ENCODE measurements at regions not wholly inside any gene's neighbourhood (a gene's known extent, or its start where the extent isn't known, plus 50 kb on each side); places are given as distances from the start of the nearest gene placed in this dataset.

DNA sequence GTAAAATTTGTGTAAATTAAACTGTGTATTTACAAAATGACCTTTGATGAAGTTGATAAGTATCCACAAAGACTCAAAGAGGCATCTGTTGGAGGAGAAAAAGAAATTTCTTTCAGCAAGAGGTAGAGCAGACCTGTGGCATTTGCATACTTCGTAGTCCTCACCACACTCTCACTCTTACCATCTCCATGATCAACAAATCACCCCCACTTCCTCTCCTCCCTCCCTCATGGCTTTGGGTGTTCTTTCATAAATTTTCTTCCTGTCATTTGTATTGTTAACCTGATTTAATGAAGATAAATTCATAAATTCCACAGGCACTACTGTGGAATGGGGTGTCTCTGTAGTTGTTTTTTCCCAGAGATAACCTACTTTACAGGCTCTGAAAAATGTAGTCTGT lies 366.5 kb downstream of the ZNF674 start:
- no peak overlapping the region for H3K18ac ChIP-seq (ENCODE audit: insufficient read length, low read depth, low read length)
- H2BK12ac ChIP-seq (ENCODE audit: insufficient read length, low read depth, low read length), result no peak overlapping the region
- H3K9me3 Mint-ChIP-seq, result peaks cover 71 to 76% of the 10 kb centered on the region in 2 experiments
- H3K14ac ChIP-seq (ENCODE audit: insufficient read depth, low read length), result no peak overlapping the region
- H2BK15ac ChIP-seq (ENCODE audit: low read depth, low read length), result no peak overlapping the region
- H3K27me3 Mint-ChIP-seq (ENCODE audit: low read depth), result peaks cover 1% of the 10 kb centered on the region; the same call in 1 of the 2 replicates
- H2AK5ac ChIP-seq (ENCODE audit: insufficient read length, low read length), result no peak overlapping the region
- no peaks in the 10 kb centered on the region for H3K79me1 ChIP-seq (ENCODE audit: insufficient read depth, low read depth, low read length, poor library complexity, severe bottlenecking)
- no peak overlapping the region for H4K91ac ChIP-seq (ENCODE audit: insufficient read length, low read depth, low read length)
- H3K56ac ChIP-seq (ENCODE audit: insufficient read length, low read depth, low read length), result no peak overlapping the region
- no peak overlapping the region for H2BK5ac ChIP-seq (ENCODE audit: insufficient read length, low read length)
- H3K27me3 ChIP-seq (ENCODE audit: insufficient read depth, low read length), result no peaks in the 10 kb centered on the region
- H3K4ac ChIP-seq (ENCODE audit: low read depth, low read length), result no peak overlapping the region
- H4K5ac ChIP-seq (ENCODE audit: insufficient read length, low read depth, low read length), result no peak overlapping the region
- H3K23me2 ChIP-seq (ENCODE audit: insufficient read length, low read depth, low read length, poor library complexity, severe bottlenecking), result no peaks in the 10 kb centered on the region
- H3K79me2 ChIP-seq (ENCODE audit: insufficient read depth, low read length), result no peaks in the 10 kb centered on the region
- no peak for DNase-seq
- H3K27ac Mint-ChIP-seq, result no peak overlapping the region; a peak in 1 of 7 replicates
- no peak overlapping the region for H3K4me2 ChIP-seq (ENCODE audit: insufficient read depth, insufficient read length, low read length)
- H2AFZ ChIP-seq (ENCODE audit: low read length), result no peak overlapping the region
- no peak overlapping the region for H3T11ph ChIP-seq (ENCODE audit: low read length)
- H3K9me3 ChIP-seq (ENCODE audit: control insufficient read depth, low read depth, low read length), result no peaks in the 10 kb centered on the region
- TF ChIP-seq, protein P1, sequence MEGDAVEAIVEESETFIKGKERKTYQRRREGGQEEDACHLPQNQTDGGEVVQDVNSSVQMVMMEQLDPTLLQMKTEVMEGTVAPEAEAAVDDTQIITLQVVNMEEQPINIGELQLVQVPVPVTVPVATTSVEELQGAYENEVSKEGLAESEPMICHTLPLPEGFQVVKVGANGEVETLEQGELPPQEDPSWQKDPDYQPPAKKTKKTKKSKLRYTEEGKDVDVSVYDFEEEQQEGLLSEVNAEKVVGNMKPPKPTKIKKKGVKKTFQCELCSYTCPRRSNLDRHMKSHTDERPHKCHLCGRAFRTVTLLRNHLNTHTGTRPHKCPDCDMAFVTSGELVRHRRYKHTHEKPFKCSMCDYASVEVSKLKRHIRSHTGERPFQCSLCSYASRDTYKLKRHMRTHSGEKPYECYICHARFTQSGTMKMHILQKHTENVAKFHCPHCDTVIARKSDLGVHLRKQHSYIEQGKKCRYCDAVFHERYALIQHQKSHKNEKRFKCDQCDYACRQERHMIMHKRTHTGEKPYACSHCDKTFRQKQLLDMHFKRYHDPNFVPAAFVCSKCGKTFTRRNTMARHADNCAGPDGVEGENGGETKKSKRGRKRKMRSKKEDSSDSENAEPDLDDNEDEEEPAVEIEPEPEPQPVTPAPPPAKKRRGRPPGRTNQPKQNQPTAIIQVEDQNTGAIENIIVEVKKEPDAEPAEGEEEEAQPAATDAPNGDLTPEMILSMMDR (conservative IDR thresholded peaks at IDR 0.05), result no peak
- no peak overlapping the region for H2BK20ac ChIP-seq (ENCODE audit: low read depth, low read length, poor library complexity, severe bottlenecking)
- H3K36me3 Mint-ChIP-seq (ENCODE audit: insufficient read depth in 1 of 3, low read depth in 3 of 3), result peaks cover 0 to 6% (median 5%) of the 10 kb centered on the region in 3 experiments; a peak in 5 of 7 replicates
- no peak overlapping the region for H4K8ac ChIP-seq (replicated peaks; ENCODE audit: insufficient read length, low read depth, low read length)
- no peak overlapping the region for H3K4me3 Mint-ChIP-seq
- H2BK120ac ChIP-seq (ENCODE audit: low read depth, low read length, poor library complexity, severe bottlenecking), result no peak overlapping the region
- H3K23ac ChIP-seq (ENCODE audit: insufficient read length, low read depth, low read length), result no peak overlapping the region
- no peak overlapping the region for H3K9ac ChIP-seq (ENCODE audit: extremely low read depth, insufficient read length, low read length)
- H3K4me1 Mint-ChIP-seq, result 0 out of 4 replicates have a peak, but pooled peaks cover 0 to 6% of the 10 kb centered on the region in 2 experiments
- no peak overlapping the region for H3K27ac ChIP-seq (ENCODE audit: insufficient read length, low read depth, low read length)
- no peaks in the 10 kb centered on the region for H3K4me1 ChIP-seq (ENCODE audit: insufficient read depth, low read length)
- H4K20me1 ChIP-seq (ENCODE audit: control insufficient read depth, insufficient read depth, insufficient read length), result no peaks in the 10 kb centered on the region
- WGBS (ENCODE audit: extremely low coverage, insufficient read length, low lambda C conversion rate), result no CpG with 5 or more reads among the region's 1 CpG
